Loucy (cell line): ENCODE measurements at regions not wholly inside any gene's neighbourhood (a gene's known extent, or its start where the extent isn't known, plus 50 kb on each side); places are given as distances from the start of the nearest gene placed in this dataset.

Source experiments
- CTCF ChIP-seq: fragments of 200-600 bp; sonication (generic); conservative IDR thresholded peaks from 2 replicates; pipeline ENCODE4 v1.5.1; 2014; ENCODE audit warnings: mild to moderate bottlenecking, antibody characterized with exemption, low read length
- EZH2phosphoT487 ChIP-seq: fragments of 200-600 bp; IDR thresholded peaks from 2 replicates; pipeline ENCODE4 v1.6.1; 2018; ENCODE audit warnings: antibody characterized with exemption, mild to moderate bottlenecking, moderate library complexity, borderline replicate concordance

DNA sequence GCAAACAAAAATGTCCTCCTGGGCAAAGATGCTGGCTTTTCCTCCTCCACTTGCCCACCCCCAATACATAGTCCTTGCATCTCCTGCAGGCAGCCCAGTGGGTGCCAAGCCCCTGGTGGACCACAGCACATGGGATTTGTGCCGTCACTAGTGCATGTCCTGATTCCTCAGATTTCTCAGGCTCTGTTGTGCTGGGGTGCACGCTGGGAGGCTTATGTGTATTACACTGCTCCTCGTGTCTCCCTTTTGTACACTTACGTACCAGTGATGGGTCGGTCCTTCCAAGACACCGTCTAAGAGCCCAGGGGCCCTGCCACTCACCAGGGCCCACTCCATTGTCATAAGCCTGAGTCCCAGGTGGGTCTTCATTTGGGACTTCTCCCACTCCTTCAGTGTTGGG is 70.1 kb downstream of the PLXNA1 start:
- TF ChIP-seq CTCF = no peak
- TF ChIP-seq EZH2phosphoT487 = no peak
